Right renal pelvis (tissue), 4 donors: ENCODE measurements at regions not wholly inside any gene's neighbourhood (a gene's known extent, or its start where the extent isn't known, plus 50 kb on each side); places are given as distances from the start of the nearest gene placed in this dataset.

Experiments used
- DNase-seq, 4 donors: peaks; one replicate each; pipeline ENCODE4 v3.0.0-alpha.2; 2013; ENCODE audit warnings: low read depth in 4 of 4, low spot score in 3 of 4, missing footprints in 1 of 4

- no peak for DNase-seq
Observed at GRCh38 chr15:35757361-35757760, 211.4 kb upstream of the DPH6 start.

DNA sequence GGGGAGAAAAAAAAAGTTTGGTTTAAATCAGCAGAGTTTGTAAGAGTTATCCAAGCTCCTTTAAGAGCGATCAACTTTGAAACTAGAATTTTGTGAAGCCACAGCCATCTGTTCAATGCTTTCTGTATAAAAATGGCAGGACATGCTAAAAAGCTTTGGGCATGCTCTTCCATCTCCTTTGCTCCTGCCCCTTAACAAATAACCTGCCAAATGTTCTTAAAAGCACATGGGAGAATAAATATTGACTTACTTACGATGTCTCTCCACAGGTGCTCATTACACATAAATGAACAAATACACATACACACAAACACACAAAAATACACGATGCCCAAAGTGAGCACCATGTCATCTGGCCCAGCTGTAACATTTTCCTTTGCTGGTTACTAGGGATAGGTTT is 211.8 kb upstream of the DPH6 start:
- no peak for DNase-seq

DNA sequence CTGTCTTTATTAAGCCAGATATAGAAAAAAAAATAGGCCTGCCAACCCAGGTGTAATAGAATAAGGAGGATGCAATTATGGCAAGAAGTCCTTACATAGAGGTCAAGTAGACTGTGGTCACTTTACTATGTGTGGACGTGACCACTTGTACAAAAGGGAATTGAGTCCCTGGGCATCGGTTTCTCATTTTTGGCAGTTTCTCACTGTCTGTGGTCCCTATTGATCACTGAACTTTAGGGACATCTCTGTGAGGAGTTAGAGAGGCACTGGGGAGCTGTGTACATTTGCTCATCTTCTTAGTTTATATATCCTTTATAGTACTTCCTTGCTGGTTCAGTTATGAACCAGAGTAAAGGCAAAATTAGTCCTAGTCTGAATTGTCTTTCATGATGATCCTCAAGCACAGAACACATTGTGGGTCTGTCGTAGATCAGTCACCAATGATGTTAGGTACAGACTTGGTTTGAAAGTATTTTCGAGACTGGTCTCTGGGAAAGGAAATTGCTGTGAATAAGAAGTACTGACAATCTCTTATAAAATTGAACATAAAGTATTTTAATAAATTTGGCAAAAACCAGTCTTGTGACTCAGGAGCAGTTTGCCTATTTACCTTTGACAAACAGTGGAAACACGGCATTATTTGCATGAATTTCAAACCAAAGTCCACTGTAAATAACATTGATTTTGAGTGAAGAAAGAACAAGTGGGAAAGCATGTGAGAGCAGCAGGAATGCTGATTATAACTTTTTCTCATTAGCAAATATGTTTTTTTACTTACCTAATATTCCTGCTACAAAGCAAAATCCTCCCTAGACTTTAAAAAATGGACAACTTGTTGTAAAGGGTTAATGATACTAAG is 218.9 kb upstream of the DPH6 start:
- no peak for DNase-seq

DNA sequence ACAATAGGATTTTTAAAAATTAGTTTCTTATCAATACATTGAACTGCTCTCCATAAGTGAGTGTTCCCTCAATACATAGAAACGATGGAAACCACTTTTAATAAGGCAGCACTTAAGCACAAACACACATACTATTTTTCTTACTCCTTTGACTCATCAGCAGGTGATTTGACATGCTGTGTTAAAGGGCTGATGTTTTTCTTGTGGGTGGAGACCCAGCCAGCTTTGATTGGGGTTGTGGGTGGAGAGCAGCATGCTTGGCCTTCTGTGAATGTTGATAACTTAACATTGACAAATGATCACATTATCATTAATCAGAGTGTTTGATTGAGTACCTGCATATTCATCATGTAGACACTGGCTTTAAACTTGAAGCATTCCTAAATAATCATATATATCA is 223.0 kb upstream of the DPH6 start:
- DNase-seq: no peak

DNA sequence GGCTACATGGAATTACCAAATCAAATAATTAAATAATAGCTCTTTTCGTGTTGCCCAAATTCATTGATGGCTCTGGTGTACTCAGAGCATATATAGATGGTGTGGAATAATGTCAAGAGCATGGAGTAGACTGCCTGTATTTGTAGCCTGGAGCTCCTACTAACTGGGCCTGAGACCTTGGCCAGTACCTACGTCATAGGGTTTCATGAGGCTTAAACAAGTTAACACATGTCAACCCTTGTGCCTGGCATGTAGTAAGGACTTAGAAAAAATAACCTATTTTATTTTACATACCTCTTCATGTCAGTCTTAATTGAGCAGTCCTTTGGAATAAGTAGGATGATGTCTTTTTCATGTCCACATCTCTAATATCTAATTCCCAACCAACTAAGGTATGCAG is 223.7 kb upstream of the DPH6 start:
- no peak for DNase-seq

- no peak for DNase-seq
Observed at GRCh38 chr15:35771746-35772442, 225.9 kb upstream of the DPH6 start.

GRCh38 chr15:35774653-35775052 is 228.7 kb upstream of the DPH6 start:
- DNase-seq: no peak

GRCh38 chr15:35775471-35775870 is 229.5 kb upstream of the DPH6 start:
- DNase-seq: no peak

GRCh38 chr15:35777061-35777460 is 231.1 kb upstream of the DPH6 start:
- DNase-seq: no peak

DNA sequence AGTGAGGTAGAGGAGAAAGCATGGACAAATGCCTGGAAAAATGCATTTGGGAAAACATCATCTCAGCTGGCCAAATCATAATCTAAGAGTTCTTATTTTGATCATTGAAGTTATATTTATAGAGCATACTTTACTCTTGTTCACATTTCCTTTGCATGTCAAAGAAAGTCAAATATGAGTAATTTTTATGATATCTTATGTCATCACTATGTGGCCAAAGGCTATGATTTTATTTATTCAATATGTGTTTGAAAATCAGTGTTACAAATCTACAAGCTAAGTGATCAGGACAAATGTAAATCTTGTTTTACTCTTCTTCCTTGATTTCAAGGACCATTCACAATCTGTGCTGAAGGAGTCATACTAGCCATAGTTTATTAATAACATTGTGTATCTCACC is 237.2 kb upstream of the DPH6 start:
- DNase-seq: no peak

DNA sequence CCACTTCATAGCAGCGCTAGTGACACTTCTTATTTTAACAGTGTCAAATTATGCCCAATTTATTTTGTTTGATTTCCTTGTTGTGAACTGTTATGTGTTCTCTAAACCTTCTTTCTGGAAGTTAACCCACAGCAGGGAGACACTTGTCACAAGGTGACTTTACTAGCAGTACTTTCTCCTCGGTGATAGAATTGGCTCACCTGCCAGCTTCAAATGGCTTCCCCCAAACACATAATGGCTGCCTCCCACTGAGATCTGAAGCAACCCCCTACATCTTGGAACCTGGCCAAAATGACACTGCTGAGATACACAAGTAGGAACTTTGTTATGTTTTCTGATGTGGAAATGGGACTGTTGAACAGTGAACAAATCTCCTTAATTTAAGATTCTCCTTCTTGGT is 238.8 kb upstream of the DPH6 start:
- DNase-seq: no peak

DNA sequence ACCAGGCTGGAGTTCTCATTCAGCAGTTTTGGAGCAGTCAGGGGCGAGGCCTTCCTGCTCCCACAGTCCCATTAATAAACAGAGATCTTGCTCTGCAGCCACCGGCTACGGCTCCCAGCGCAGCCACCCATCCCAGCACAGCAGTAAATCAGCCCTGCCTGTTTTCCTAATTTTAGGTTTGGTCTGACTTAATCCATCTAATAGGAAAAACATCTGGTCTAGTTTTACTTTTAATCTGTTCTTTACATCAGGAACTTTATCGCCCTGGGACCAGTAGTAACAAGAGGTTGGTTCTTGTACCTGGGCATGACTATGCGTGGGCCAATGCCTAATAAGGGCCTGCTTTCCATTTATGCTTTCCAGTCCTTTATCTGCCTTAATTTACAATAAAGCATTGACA is 264.0 kb upstream of the DPH6 start:
- DNase-seq: no peak

- DNase-seq: no peak
Observed at GRCh38 chr15:35813573-35813972, 267.6 kb upstream of the DPH6 start.

- DNase-seq: no peak
Observed at GRCh38 chr15:35818846-35819245, 272.9 kb upstream of the DPH6 start.

- DNase-seq: no peak
Observed at GRCh38 chr15:35822153-35822552, 276.2 kb upstream of the DPH6 start.

DNA sequence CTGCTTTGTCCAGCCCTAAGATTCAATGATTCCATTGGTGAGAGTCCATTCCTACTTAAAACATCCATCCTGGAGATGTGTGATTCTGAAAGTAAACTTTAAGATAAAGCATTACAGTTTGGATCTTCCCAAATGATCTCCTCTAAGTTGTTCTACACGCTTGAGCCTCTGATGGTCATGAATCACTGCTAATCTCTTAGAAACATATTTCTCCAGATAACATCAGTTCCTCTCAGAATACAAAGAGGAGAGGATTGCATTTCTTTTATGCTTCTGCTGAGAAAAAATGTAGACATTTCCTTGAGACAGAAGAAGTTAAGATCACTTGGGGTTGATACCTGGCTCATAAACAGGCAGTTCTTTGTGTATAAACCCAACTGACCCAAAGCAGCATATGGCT is 281.2 kb upstream of the DPH6 start:
- DNase-seq: no peak

GRCh38 chr15:35827911-35828310 is 281.9 kb upstream of the DPH6 start:
- no peak for DNase-seq

DNA sequence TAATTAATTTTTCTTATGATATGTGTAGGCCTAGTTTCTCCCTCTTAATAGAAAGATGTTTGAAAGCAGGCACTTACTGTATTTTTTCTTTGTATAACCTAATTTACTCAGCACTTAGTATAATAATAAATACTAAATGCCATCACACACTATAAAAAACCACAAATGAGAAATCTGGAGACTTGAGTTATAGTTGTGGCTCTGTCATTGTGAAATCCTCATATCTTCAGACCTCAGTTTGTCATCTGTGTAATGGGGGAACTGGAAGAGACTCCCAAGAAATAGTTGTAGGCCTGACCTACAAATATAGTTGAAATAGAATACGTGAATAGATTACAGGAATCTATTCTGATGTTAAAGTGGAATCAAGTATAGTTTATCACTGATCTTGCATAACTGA is 287.6 kb upstream of the DPH6 start:
- DNase-seq: no peak

DNA sequence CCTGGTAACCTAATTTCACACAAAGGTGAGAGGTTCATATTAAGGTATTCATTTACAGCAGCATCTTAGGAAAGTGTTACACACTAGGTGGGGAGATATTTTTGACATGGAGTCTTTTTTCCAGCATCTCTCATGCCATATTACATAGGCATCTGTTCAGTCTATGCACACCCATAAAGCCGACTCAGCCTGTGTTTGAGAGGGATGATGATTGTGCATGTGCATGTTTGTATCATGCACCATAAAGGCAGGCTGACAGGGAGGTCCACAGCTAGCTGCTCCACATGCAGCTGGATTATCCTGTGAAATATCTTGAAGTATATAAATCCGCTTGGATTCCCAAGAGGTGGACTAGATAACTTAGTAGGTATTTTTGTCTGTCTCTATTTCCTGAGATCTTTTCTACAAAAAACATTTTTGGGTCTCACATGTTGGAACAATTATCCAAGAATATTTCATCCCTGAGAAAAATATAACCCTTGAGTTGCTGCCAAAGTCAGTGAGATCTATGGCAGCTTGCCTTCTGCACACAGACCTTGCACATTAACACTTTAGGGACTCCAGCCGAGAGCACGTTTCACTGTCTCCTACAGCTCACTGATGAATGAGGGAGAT is 288.4 kb upstream of the DPH6 start:
- no peak for DNase-seq

- DNase-seq: no peak
Observed at GRCh38 chr15:35834866-35835265, 288.9 kb upstream of the DPH6 start.

DNA sequence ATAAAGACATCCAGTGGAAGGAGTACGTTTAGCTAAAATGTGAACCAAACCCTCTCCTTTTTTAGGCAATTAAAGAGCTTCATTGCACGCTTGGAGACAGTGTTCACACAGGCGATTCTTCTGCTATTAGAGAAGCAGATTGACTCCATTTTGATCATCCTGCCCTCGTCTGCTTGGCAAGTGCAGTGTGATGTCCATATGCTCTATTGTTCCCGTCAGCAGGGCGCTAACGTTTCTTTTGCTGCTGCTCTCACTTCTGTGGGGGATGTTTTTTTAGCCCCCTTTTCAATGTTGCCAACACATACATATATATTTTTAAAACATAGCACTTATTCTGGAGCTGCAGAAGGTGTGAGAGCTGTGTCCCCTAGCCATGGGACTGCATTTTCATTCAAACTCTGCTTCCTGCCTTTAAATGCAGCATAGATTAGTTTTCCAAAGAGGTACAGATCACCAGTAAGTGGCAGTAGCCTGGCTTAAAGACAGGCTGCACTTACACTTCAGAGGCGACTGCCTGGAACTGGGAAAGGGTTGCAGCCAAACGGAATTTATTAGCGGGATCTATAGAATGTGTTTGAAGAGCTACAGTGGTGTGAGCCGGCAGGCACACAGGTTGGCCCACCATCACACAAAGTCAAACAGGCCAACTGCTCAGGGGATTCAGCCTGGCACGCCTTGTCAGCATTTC is 292.6 kb upstream of the DPH6 start:
- DNase-seq: no peak
